HG03066 (cell line): ENCODE measurements at regions not wholly inside any gene's neighbourhood (a gene's known extent, or its start where the extent isn't known, plus 50 kb on each side); places are given as distances from the start of the nearest gene placed in this dataset.

Source experiments
- ATAC-seq: cut with Tn5 transposase; IDR thresholded peaks from one replicate; pipeline ENCODE4 v1.9.1; 2021; ENCODE audit warnings: low read depth; ENCODE audit not compliant: unreplicated experiment

DNA sequence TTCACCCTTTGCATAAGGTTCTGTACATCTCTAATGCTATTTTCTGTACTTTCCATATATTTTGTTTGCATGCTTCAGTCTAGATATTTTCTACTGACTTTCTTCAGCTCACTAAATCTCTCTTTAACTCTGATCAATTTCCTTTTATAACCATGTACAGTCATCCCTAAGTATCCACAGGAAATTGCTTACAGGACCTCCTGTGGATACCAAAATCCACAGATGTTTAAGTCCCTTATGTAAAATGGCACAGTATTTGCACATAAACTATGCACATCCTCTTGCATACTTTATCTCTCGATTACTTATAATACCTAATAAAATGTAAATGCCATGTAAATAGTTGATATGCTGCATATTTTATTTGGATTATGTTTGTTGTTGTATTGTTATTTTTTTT is 442.1 kb downstream of the TLE4 start:
- no peak for ATAC-seq

DNA sequence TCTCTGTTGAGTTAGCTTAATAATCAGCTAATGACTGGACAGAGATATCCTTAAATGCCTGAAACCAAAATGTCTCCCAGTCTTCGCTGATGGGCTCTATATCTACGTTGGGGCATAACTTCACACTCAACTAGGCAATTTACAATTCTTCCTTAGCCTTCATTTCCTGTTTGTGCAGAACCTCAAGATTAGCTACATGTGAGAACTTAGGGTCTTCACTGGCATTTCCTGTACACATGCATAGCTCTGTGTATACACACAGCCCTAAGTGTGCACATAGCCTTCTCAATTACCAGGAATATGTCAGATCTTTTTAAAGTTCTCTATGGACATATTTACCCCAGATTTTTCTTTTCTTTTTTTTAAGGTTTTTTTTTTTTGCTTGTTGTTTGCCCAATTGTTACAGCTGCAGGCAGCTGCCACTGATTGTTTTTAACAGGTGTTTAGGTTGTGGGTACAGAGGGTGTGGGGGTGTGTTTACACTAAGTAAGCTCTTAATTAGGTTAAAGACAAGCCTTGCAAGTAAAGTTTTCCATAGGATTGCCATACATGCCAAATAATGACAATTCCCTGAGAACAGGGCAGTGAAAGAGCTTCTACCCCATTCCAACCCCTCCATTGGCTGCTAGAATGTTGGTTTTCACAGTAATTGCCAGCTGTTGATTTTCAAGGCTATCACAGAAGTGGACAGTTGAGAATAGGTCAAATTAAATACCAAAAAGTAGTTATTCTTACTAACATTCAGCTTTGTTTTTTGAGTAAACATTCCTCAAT is 441.0 kb downstream of the TLE4 start:
- ATAC-seq: no peak

DNA sequence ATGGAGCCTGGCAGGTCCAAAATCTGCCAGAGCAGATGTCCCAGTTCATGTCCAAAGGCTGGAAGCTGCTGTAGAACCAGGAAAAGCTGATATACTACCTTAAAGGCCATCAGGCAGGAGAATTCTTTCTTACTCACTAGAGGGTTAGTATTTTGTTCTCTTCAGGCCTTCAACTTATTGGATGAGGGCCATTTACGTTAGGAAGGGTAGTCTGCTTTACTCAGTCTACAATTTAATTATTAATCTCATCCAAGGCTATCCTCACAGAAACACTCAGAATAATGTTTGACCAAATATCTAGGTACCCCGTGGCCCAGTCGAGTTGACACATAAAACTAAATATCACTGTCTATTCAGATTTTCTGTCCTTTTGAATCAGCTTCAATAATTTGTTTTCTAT is 437.4 kb downstream of the TLE4 start:
- ATAC-seq: no peak

DNA sequence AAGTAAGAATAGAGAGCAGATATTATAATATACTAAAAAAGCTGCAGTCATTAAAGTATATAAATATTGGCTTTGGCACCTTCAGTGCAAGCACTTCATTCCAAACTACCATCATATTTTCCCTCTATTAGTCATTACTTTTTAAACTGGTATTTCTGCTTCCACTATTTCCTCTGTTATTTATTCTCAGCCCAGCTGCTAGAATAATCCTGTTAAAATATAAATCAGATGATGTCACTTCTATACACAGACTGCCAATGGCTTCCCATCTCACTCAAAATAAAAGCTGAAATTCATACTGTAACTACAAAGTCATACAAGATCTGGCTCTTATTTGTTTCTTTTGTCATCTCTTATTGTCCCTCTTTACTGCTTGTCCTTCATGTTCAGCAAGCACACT is 432.9 kb downstream of the TLE4 start:
- ATAC-seq: no peak

DNA sequence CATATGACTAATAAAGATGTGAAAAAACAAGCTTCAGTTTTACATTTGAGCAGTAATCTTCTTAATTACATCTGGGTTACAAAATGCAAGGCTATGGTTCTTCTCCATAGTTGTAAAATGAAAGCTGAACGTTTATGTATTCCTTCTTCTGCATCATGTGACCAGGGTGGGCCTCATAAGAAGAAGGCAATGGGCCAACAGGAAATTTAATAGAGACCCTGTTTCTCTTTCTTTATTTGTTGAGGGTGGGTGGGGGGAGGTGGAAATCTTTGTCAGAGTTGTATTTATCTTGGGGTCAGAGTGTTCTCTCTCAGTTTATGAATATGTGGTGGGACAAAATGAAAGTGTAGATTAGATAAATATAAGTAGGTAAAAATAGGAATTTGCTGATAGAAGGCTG is 418.8 kb downstream of the TLE4 start:
- ATAC-seq: no peak

DNA sequence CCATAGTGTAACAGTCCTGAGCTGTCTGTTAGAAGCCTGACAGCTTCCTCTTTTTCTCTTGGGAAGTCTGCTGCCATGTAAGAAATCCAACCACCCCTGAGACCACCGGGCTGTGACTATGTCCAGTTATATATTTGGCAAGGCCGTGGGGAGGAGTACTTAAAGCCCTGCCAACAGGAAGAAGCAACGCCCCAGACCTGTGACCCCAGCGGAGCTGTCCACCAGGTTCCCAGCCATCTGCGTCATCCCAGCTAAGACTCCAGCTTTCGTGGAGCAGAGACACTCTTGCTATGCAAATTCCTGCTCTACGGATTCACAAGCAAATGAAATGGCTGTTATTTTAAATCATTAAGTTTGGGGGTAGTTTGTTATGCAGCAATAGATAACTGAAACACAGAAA is 417.3 kb downstream of the TLE4 start:
- no peak for ATAC-seq

DNA sequence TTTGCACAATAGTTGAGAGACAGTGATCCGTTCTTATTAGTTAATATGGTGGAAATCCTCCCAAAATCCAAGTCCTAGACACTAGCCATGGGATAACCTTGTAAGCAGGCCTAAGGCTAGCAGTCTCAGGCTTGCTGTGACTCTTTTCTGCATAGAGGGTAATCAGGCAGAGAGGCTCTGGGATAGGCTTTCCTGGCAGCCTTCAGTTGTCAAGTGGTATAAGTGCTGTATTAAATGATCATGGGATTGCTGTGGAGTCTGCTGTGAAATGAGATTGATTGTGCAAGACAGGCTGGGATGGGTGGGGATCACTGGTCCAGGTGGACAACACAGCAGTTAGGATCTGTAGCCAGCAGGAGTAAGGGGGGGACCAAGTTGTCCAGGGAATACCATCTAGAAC is 416.4 kb downstream of the TLE4 start:
- no peak for ATAC-seq

DNA sequence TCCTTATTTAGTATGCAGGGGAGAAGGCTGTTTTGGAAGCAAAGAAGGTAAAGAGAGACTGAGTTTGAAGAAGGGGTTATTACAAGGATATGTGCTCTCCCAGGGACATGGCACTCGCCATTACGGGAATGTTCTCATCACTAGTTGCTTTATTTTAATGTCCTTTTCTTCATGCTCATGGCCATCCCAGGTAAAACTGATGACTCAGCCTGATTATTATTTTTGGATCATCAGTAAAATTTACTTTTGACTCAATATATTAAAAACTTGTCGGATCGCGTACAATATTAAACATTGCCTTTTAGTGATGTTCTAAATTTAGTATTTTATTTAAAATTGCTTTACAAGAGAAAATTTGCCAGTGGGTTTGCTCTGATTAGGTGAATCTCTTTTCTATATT is 414.7 kb downstream of the TLE4 start:
- no peak for ATAC-seq

DNA sequence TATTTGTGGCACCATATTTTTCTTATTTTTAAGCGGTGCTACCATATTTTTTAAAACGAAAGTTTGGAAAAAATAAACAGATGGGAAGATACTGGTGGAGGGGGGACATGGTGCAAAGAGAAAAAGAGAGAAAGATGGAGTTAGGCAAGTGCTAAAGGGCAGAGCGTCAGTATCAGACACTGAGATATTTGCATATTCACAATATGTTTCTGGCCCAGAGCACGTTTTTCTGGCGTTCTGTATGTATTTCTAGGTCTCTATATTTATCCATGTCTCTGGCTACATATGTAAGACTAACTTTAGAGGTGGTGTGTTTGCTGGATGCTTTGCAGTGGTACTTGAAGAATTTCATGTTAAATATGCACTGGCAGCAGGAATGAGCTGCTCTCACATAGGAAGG is 414.0 kb downstream of the TLE4 start:
- no peak for ATAC-seq

DNA sequence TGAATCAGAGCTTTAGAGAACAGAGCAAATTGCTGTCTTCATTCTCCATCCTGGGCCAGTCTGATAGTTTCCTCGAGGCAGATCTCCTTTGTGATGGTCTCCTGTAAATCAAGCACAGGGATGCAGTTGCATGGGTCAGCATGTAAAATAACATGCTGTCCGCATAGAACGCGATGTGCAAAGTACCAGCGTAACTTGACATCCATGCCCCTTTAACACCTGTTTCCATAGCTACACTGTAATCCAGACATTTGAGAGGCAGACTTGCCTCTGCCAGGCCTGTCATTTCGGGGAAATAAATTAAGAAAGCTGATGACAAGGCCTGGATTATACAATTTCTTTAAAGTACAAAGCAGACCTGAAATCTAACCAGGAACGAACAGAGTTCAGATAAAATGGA is 413.5 kb downstream of the TLE4 start:
- ATAC-seq: no peak

DNA sequence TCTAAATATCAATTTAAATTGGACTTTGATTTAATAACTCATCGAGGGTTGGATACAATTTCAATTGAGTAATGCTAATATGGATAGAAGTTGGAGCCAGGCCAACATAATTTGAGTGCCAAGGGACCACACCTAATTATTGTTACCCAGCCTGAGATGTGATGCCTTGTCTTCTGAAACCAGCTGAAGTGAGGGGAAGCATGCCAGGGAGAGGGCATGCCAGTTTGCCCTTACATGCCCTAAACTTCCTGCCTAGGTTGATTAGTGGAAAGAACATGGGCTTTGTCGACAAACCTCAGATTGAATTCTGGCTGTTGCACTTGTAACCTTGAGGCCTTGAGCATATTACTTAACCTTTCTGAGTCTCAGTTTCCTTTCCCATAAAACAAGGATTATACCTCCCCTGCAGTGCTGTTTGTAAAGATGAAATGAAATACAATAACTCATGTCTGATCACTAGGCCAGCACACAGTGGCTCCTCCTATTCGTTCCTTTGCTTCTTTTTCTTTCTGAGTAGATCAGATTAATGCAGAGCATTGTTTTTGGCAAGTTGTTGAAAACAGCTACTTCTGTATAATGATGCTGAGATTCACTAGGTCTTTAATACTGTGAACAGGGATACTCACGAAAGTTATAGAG is 412.8 kb downstream of the TLE4 start:
- ATAC-seq: no peak

DNA sequence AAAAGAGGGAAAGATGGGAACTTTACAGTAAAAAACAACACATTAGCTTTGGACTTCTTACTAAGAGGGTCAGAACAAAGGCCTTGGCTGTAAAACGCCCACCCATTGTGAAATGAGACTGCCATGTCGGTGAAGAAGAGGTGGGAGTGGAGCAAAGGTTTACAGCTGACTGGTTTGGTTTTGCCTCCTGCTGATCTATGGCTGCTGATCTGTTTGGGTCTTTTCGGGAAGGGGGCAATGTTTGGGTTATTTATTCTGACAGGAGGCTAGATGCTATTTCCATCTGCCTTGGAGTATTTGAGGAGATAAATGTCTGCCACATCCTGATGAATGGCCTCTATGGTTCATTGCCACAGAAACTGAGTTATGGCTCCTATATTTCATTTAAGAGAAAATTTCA is 408.7 kb downstream of the TLE4 start:
- ATAC-seq: no peak

DNA sequence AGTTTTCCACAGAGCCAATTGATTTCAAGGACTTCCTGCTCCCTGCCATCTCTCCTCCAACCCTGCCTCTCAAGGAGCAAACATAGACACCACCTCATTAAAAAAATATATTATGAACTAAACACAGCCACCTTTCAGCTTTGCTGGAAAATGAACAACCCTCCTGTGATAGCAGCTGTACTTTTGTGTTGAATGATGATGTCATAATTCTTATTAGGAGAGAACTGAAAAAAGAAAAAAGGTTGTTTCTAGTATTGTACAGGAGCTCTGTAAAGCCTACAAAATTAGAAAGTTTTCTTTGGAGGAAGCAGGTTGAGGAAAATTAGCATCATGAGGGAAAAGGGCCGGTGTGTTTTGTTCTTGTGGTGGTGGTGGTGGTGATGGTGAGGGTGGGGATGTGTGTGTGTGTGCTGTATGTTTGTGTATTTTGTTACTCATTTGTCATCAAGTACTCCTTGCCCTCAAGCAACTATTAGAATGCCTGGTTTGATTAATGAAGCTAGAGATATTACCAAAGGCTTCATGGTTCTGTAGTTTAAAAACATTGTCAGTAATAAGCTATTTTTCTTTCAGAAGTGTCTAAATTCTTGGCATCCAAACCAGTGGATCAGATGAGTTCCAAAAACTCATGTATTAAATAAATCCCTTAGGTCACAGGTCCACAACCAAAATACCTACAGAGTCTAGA is 405.9 kb downstream of the TLE4 start:
- no peak for ATAC-seq

DNA sequence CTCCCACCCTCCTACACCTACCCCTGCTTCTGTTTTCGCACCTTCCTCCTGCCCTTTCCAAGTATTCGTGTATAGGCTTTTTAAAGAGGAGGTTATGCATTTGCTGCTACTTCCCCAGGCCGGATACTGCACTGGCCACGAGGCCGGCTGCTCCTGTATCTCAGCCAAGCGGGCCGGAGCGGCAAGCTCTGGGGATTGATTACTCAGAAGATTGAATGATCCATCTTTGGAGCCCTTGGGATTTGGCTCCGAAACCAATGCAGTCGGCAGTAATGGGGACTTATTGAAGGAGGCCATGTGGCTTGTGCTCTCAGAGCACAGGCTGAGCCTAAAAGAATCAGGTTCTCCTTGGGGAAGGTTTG is 405.3 kb downstream of the TLE4 start:
- ATAC-seq: no peak

DNA sequence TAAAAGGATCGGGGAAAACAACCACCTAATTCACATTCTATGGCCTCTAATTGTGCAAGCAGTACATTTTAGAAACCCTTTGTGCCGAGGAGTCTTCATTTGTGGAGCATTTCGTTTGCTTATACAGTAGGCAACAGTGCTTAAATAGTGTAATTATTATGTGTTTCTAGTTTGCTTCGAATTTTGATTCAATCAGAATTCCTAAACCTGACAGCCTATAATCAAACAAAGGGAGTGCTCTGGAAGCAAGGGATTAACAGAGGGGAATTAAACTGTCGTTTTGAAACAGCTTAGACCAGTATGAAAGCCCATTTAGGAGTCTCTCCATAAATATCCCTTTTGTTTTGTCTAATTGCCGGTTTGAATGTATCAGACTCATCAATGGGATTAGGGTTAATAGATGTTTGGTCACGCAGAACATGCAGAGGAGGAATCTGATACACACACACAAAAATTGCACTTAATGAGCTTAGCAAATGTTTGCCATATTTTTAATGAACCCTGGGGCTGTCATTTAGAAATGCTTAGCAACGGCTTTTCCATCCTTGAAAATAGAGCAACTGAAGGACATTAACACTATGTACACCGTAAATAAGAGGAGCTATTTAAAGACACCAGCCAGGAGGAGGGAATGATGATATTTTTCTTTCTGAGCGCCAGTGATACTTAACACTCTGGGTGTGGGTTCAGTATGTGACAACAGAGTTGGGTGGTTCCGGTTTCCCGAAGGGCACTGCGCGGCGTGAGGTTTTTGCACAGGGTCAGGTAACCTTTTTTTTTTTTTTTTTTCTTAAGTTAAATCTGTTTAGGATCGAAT is 404.7 kb downstream of the TLE4 start:
- no peak for ATAC-seq

DNA sequence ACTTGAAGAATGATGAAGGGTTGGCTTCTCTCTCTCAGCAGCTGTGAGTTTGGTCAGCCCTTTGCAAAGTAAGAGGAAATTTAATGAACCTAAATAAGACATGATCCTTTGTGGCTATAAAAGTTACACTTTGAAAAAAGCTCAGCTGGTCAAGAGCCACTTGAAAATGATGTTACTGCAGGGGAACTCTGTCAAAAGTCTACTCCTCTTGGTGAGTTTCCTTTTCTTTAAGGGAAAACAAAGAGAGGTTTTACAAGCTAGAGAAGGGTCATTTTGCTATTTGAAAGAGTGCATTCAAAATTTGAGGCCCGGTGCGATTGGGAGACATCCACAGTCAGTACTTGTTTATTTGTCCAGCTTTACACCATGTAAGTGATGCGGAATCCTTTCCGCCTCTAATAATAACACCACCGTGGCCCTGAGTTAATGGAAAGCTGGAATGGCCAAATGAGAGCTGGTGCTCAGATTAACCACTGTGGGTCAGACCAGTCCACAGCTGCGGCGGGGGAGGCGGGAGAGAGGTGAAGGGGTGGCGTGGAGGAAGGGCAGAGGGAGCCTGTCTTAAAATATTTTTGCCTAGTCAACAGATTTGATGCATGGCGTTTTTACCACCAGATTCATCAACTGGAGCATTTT is 404.0 kb downstream of the TLE4 start:
- no peak for ATAC-seq

DNA sequence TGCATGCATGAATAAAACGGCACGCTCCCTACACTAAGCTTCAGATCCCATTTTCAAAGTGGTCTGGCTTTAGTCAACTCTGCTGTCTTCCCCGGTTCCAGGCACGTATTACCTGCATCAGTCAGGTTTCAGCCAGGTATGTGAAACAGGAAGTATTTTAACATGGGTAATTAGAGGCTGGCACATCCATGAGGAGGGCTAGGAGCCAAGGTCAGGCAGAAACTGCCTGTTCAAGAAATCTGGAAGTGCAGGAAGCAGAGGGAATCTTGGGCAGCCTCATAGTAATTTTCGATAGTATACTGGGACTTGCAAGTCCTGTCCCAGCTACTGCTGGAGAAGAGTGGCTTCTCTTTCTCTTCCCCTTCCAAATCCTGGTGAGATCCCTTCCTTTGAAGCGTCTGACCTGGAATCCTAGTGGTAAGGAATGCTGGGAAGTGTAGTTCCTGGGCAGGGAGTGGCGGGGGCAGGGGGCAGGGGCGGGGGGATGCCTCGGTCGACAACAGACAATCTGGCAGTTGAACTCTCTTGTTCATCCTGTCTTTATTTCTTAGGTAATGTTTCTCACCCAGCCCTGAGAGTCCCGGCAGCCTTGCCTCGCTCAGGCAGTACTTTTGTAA is 403.1 kb downstream of the TLE4 start:
- no peak for ATAC-seq

DNA sequence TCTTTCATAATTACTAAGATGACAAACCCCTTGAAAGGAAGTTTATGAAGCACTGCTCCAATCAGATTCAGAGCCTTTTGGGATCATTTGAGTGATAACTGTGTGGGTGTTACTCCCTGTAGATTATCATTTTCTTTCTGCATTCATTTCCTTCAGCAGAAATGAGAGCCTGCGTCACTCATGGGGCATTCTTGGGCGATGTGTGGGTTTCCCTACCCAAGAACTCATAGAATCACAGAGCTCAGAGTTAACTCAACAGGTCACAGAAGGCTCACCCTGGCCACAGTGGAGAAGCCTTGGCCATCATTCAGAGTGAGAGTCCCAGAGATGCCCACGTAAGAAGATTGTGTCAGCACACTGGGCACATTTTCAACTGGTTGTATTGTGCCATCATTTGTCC is 401.9 kb downstream of the TLE4 start:
- no peak for ATAC-seq

DNA sequence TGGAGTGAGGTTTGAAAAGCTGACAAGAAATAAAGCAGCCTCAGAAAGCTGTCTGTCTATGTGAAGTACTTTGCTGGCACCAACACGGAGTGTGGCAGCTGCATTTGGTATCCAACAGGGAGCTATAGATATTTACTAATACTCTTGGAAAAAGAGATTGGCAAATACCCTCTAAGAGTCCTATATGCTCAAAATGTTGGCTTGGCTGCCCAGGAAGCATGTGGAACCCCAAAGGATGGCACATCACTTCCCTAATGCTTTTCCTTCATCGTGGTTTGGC is 398.3 kb downstream of the TLE4 start:
- ATAC-seq: no peak

DNA sequence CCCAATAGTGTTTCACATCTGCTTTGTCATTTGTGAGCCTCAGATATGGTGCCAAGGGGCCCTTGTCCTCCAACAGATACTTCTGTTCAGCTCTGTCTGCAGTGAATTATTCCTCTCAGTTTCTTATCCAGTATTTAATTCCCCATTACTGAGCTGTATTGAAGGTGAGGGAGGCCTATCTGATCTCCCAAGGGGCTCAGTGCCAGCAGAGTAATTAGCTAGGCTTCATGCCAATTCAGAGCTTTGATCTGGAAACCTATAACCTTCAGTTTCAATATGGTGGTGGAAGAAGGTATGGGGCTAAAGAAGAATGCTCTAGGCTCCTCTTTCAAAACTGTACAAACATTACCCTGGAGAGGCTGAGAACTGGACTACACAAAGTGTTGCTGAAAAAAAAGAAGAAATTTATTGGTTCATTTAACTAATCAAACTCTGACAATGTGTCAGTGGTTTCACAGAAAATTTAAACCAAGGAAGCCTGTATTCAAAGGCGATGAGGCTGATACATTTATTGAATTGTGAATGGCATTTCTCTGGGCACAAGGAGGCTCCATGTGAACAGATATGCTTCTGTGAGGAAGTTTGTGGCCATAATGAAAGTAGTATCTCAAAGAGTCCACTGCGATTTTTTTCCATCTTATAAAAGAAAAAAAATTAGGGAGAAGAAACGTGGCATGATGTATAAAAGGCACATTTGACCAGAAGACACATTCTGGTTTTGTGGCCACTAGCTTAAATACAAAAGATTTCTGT is 397.8 kb downstream of the TLE4 start:
- no peak for ATAC-seq
